ENCODE measurements at regions not wholly inside any gene's neighbourhood (a gene's known extent, or its start where the extent isn't known, plus 50 kb on each side); places are given as distances from the start of the nearest gene placed in this dataset.

DNA sequence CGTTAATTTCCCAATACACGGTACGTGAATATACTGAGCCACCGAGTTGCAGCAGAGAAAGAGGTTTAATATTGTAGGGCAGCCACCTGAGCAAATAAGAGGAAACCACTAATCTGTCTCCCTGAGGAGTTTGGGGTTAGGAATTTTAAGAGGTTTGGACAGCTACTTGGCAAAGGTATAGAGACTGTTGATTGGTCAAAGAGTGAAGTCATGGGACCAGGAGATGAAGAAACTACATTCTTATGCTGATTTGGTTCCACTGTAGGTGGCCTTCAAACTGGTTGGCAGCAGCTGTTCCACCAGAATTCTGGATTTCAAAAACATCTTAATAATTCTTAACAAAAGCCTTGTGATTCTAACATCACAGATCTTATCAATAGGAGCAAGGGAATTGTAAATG, 485.4 kb upstream of the PRMT6 start:
- DNase-seq (ENCODE audit: low spot score) = no peak

DNA sequence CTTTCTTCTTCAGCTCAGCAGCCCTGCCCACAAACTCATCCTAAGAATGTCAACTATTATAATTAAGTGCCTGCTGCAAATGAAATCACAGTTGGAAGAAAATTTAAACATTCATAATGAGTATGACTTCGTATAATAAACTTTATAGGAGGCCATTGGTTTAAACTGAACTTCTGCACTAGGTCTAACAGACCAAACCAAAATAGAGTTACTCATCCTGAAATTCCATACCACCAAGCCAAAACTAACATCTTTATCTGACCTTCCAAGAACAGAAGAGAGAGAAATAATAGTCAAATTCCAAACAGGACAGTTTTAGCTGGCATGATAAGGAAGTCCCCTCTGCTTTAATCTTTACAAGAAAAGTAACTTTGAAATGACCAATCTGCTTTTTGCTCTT, 472.4 kb upstream of the PRMT6 start:
- DNase-seq (ENCODE audit: low spot score) = no peak

DNA sequence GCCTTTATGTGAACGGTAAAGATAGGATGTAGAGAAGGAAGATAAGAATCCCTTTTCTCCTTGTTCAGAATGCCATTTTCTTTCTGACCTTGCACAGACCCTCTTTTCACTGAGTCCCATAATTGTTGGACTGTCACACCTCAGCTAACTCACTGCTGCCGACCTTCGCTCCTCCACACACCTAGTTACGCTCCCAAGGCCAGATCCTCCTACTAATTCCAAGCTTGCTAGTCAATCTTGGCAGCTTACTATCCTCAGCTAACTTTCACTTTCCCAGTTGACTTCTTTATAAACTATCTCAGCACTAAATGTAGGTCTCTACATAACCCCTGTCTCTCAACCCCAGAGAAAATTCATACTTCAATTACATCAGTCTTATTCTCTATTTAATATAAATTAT, 471.8 kb upstream of the PRMT6 start:
- no peak for DNase-seq (ENCODE audit: low spot score)

DNA sequence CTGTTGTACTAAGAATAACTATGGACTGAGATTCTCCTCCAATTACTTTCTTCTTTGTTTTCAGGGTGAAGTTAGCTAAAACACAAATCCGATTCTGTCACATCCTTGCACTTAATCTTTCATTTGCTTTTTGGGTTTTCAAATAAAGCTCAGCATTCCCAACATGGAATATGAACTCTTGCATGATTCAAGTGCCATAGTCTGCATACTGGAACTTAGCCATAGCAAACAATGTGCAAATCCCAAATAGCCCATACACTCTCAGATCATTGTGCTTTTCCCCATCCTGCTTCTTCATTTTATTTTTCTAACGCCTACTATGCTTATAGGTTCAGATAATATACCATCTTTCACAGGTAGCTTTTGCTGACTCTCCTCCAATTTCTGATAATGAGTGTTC, 455.8 kb upstream of the PRMT6 start:
- no peak for DNase-seq (ENCODE audit: low spot score)

DNA sequence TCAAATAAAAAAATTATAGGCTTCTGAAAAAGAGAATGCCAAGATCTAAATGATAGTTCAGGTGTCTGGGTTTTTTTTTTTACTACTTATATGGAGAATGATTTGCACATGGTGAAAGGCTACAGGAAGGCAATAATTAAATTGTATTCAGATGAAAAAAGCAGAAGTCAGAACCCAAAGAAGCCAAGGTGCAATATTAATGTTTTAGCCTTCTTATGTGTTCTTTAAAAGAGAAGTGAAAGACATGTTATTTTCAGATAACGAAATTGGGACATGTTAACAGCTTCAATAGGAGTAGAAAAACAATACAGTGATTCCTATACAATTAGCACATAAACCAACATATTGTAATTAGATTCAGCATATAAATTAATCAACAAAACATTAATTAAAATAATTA, 452.9 kb upstream of the PRMT6 start:
- no peak for DNase-seq (ENCODE audit: low spot score)

DNA sequence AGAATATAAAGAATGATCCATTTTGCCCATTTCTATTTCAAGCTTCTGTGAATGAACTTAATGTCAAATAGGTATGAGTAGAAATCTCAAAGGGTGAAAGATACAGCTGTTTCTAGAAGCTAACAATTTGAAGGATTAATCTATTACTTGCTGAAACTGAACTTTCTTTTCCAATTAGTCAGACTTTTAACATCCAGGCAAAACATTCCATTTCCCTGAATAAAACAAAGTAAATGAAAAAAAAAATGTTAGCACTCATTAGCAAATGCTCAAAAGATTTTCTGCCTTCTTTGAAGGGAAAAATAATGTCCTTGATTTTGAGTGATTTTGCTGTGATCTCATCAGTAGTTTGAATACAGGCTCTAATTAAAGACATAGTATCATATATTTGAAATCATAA, 447.6 kb upstream of the PRMT6 start:
- DNase-seq (ENCODE audit: low spot score) = no peak

DNA sequence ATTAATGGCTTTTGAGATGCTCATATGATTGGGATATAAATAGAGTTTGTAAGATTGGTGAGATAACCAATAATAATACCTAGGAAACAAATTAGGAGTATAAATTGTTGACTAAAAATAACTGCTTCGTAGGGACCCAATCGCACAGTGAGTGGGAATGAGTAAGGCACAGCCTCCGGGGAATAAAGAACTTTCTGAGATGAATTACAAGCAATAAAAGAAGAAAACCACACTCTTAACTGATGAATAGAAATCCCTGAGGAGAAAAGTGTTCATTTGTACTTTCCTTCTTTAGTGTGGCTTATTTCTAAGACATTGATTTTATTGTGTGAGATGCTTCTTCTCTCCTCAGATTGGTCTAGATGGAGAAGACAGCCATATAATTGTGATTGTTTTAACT, 443.4 kb upstream of the PRMT6 start:
- DNase-seq (ENCODE audit: low spot score) = no peak

DNA sequence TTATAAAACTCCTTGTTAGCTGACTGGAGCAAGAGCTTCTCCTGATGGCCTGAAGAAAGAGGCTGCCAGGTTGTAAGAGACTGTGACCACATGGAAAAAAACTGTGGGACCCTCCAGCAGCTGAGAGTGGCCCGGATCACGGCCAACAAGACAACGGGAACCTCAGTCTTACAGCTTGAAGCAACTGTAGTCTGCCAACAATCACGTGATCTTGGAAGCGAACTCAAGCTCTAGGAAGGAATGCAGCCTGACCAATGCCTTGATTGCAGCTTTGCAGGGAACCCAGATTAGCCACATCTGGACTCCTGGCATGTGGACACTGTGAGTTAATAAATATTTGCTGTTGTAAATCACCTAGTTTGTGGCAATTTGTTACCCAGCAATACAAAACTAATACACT, 442.6 kb upstream of the PRMT6 start:
- DNase-seq (ENCODE audit: low spot score) = no peak

DNA sequence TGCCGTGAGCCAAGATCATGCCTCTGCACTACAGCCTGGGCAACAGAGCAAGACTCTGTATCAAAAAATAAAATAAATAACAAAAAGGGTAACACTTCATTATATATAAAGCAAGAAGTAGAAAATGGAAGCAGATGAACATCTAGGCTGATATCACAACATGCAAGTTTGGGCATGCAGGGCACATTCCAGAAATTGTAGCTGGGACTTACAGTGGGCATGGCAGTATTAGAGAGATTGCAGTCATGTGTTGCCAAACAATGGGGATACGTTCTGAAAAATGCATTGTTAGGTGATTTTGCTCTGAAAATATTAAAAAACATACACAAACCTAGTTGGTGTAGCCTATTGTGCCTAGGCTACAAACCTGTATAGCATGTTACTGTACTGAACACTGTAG, 441.0 kb upstream of the PRMT6 start:
- no peak for DNase-seq (ENCODE audit: low spot score)

DNA sequence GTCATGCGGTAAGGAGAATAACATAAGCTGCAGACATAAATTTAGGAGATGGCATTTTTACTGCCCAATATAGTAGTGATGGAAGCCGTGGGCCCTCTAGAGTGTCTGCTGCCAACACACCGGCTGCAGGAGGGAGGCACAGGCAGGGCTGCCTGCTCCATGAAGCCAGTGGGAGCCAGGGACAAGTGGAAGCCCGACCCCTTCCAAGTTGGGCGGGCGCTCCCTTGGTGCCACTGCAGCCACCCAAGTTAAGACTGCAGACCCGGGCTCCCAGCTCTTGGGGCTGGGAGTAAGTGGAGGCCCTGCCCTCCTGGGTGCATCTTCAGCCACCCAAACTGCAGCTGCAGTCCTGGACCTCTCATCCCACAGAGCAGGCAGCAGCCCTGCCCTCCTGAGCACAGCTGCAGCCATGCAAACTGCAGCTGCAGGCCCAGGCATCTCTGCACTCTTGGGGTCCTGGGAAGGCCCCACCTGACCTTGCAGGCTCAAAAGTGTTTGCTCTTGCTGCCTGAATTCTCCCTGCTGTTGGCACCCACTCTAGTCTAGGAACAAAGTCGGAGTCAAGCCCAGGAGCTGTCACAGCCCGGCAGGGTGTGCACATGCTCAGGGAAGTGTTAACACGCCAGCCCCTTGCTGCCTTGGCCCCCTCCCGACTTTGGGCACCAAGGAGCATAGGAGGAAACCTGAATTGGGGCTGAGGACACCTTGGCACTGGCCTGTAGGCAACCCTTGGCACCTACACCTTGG, 437.2 kb upstream of the PRMT6 start:
- no peak for DNase-seq (ENCODE audit: low spot score)

DNA sequence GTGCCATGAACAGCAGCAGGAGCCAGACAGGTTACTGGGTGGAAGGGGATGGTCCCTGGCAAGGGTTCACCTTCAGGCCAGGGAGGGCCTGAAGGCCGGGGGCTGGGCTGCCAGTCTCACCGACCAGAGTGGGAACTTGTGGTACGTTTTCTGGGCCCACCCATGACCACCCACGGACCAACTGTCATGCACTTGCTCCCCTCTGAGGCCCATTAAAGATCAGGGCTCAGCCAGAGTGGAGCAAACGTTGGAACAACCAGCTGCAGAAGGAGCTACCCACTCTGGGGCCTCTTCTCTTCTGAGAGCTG, 436.7 kb upstream of the PRMT6 start:
- DNase-seq (ENCODE audit: low spot score) = no peak

DNA sequence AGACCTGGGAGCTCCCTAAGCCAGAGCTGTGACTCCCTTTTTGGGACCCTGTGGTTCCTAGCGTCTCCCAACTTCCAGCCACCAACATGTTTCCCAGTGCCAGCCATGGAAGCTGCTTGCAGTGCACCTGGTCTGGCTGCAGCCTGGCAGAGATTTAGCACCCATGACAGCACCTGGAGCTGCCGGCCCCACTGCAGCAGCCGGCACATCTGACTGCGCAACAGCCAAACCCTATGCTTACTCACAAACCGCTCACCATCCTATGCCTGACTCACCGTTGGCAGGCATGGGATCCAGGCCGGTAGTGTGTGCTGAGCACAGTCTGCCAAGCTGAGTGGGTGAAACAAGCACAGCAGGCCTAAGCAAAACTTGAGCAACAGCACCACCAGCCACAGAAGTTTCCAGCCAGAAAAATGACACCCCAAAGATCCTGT, 435.9 kb upstream of the PRMT6 start:
- no peak for DNase-seq (ENCODE audit: low spot score)

DNA sequence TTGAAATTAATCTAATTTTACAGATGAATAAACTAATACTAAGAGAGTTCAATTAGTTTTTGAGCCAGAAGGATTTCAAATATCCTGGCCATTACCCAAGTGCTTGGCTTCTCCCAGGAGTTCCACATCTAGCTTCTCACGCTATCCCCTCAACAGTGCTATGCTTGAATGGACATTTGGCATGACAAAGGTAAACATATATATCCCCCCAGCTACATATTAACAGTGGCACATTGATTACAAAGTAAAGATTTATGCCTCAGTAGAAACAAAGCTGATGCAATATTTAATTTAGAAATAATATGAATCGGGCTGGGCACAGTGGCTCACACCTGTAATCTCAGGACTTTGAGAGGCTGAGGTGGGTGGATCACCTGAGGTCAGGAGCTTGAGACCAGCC, 434.6 kb upstream of the PRMT6 start:
- no peak for DNase-seq (ENCODE audit: low spot score)

DNA sequence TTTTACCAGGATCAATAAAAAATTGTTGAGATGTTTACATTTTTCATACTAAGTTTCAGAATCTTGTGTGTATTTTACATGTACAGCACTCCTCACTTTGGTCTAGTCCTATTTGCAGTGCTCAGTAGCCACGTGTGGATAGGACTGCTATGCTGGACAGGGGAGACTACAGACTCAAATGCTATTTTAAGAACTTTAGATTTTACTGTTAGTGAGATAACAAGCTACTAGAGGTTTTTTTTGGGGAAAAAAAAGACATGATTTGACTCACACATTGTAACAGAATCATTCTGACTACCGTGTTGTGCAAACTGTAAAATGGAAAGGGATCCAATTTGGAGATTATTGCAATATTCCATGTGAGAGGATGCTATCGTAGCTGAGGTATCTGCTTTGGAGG, 418.9 kb upstream of the PRMT6 start:
- no peak for DNase-seq (ENCODE audit: low spot score)

DNA sequence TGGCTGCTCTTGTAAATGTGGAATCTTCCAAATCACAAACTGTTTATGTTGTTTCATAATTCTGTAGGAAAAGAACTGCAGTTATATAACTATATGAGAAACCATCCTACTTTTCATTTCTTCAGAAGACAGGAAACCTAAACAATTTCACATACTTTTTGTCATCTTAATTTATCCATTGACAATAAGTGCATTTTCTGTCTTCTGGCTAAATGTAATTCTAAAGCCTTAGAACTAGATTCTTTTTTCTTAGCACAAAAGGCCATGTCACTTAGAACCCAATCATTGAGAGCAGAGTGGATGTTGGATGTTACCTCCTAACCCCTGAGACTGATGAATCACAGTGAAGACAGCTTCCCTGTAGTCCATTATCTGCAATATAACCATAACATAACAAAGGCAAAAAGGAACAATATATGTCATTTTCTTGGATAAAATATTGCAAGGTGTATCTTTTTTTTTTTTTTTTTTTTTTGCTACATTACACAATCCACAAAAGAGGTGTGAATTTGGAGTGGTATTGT, 410.2 kb upstream of the PRMT6 start:
- no peak for DNase-seq (ENCODE audit: low spot score)

DNA sequence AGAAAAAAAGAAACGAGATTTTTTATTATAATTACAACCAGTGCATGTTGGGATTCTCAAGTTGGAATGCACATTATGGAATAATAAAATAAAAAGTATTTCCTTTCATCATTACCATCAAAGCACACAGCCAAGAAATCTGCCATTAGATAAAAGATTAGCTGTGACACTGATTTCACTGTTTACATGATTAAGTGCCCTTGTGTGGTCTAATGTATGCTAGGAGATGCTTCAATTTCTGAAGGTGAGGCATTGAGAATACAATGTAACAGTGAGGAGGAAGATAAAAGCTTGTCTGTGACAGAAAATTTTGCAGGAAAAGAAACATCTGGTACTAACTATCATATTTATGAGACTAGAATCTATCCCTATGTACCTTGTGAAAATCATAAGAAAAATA, 409.7 kb upstream of the PRMT6 start:
- DNase-seq (ENCODE audit: low spot score) = no peak

DNA sequence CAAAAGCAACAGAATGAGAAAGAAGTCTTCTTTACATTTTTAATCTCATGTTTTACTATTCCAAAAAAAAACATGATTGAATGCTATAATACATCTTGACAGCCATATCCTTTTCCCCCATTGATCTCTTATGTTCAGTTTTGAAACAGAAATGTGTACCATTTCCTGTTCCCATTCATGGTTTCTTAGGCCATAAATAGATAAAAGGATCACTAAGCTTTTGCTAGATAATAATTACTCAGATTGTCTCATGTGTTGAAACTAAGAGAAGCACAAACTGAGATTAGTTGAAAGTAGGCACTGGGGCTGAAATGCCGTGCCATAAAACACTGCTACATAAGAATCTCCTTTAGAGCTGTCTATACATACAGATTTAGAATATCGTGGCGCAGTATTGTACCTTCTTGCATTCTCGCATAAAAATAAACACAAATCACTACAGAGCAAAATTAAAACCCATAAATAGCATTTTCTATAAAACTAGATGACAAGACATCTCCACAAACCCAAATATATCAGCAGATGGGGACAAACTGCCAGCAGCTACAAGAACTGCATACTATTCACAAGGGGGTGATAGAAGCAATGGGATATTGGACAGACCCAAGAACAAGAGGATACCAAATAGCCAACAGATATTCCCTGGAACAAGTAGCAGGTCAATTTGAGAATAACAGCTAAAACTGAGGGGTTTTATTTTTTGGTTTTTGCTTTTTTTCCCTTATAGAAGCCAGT, 405.3 kb upstream of the PRMT6 start:
- no peak for DNase-seq (ENCODE audit: low spot score)

DNA sequence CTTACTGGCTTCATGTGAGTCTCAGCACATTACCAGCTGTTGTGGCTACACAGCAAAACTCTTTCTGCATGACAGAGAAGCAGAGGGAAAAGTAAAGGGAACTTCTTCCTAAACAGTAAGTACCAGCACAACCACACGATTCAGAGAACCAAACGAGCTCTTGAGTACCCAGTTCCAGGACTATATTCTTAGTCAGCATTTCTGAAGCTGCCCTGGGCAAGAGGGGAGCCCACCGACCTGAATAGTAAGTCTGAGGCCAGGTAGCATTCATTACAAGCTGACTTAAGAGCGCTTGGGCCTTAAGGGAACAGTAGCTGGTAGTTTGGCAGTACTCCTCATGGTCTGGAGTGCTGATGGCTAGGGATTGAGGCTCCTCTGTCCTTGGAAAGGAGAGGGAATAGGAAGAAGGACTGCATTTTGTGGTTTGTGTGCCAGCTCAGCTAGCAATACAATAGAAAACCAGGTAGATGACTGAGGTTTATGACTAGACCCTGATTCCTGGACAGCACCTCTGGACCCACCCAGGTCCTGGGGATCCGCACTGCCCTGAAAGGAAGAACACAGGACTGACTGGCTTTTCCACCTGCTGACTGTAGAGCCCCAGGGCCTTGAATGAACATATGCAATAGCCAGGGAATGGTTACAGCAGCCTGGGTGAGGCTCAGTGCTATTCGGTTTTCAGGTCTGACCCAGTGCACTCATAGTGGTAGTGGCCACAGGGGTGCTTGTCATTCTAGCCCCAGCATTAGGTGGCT, 396.8 kb upstream of the PRMT6 start:
- no peak for DNase-seq (ENCODE audit: low spot score)

DNA sequence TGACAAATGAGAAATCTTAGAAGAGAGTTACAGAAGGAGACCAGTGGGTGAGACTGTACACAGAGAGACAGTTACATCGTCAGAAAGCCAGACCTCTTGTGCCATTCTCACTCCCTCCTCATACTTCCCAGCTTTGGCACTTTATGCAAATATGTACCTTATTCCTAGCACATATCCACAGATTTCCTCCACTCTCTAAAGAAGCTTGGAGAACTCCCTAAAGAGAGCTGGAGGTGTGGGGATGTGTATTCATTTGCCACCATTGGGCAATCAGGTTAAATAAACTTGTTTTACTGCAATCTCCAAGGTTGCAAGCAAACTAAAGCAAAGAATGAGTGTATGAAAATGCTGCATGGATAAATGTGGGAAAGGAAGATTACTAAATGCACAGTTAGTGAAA, 380.9 kb upstream of the PRMT6 start:
- DNase-seq (ENCODE audit: low spot score) = no peak

DNA sequence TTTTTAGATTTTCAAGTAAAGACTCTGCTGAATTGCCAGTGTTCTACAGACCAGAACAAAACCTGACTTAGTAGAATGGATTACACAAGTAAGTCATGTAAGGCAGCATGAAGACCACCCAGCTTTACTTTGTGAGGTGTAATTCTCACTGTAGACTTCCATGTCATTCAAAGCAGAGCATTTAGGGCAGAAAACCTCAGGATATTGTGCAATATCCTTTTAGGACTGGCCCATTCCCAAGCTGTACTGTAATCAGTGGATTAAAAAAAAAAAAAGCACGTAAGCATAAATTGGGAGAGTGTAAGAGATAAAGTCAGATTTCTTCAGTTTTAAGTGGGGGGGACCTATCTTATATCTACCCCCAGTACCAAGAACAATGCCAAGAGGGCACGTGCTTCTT, 380.5 kb upstream of the PRMT6 start:
- DNase-seq (ENCODE audit: low spot score) = peak; percentile 4

DNA sequence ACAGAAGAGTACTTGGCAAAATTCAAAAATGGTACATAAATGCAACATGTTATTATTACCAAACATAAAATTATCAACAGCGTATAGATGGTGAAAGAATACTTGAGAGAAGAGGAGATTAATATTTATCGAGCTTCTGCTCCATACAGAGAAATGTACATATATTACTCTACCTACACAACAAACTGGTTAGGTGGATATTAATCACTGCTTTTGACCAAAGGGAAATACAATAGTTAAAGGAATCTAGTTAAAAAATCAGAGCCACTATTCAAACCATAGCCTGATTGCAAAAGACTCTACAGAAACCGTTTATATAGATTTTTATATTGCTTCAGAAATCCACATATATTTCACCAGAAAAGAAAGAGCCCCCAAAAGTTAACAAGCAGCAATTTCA, 379.3 kb upstream of the PRMT6 start:
- DNase-seq (ENCODE audit: low spot score) = no peak

DNA sequence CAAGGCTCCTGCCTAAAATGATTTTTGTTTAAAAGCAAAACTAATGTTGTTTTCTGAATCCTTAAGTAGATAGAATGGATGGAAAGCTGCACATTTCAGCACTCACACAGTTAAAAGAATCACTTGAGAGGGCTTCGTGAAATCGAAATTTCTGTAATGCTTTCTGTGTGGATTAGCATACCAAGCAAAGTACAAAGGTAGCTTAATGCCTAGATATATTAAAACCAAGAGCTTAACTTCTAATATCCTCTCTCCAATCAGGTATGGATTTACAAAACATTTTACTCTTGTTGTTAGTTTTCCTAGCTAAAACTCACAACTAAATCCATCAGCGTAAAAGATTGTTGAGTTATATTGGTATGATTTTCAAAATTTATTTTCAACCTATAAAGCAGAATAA, 378.8 kb upstream of the PRMT6 start:
- DNase-seq (ENCODE audit: low spot score) = no peak

All from GM03348 (cell line).